ENCODE measurements at regions not wholly inside any gene's neighbourhood (a gene's known extent, or its start where the extent isn't known, plus 50 kb on each side); places are given as distances from the start of the nearest gene placed in this dataset.
"Not testable (repeated sequence)": the region's sequence is repeated elsewhere in the genome, so short reads cannot be mapped to it uniquely, and the experiment has no call there.

GRCh38 chr3:82201316-82201715 is 439.9 kb upstream of the GBE1 start:
- intact Hi-C loops (cut with micrococcal nuclease), result no loop called here
- Mint-ChIP-seq H3K27ac (no peak overlapping the region), H3K27me3 (ENCODE audit: insufficient read depth) (no peaks in the 10 kb centered on the region), H3K9me3 (peaks cover 7% of the 10 kb centered on the region), H3K4me3 (no peak overlapping the region), H3K36me3 (ENCODE audit: low read depth) (no peaks in the 10 kb centered on the region), H3K4me1 (ENCODE audit: low read depth) (no peaks in the 10 kb centered on the region)
- no peak for DNase-seq (ENCODE audit: low spot score)

GRCh38 chr3:82198009-82198408 is 436.6 kb upstream of the GBE1 start:
- no peaks in the 10 kb centered on the region for H3K36me3 Mint-ChIP-seq (ENCODE audit: low read depth)
- no peaks in the 10 kb centered on the region for H3K9me3 Mint-ChIP-seq
- no peaks in the 10 kb centered on the region for H3K4me1 Mint-ChIP-seq (ENCODE audit: low read depth)
- H3K4me3 Mint-ChIP-seq, result no peak overlapping the region
- no peak for DNase-seq (ENCODE audit: low spot score)
- H3K27me3 Mint-ChIP-seq (ENCODE audit: insufficient read depth), result no peaks in the 10 kb centered on the region
- H3K27ac Mint-ChIP-seq, result no peak overlapping the region
- intact Hi-C loops (cut with micrococcal nuclease), result no loop called here

- no peak overlapping the region for H3K4me3 Mint-ChIP-seq
- H3K36me3 Mint-ChIP-seq (ENCODE audit: low read depth), result no peaks in the 10 kb centered on the region
- no peak for DNase-seq (ENCODE audit: low spot score)
These were observed 435.2 kb upstream of the GBE1 start for GRCh38 chr3:82196645-82197044.

GRCh38 chr3:82194870-82195269 is 433.4 kb upstream of the GBE1 start:
- intact Hi-C loops (cut with micrococcal nuclease), result no loop called here
- Mint-ChIP-seq H3K36me3 (ENCODE audit: low read depth) (no peaks in the 10 kb centered on the region), H3K27ac (no peak overlapping the region), H3K27me3 (ENCODE audit: insufficient read depth) (no peaks in the 10 kb centered on the region), H3K9me3 (no peaks in the 10 kb centered on the region), H3K4me3 (no peak overlapping the region), H3K4me1 (ENCODE audit: low read depth) (no peaks in the 10 kb centered on the region)
- no peak for DNase-seq (ENCODE audit: low spot score)

More at GRCh38 chr3:82196645-82197044, 435.2 kb upstream of the GBE1 start:
- no peaks in the 10 kb centered on the region for H3K27me3 Mint-ChIP-seq (ENCODE audit: insufficient read depth)
- H3K9me3 Mint-ChIP-seq, result no peaks in the 10 kb centered on the region
- H3K27ac Mint-ChIP-seq, result no peak overlapping the region
- intact Hi-C loops (cut with micrococcal nuclease), result no loop called here
- H3K4me1 Mint-ChIP-seq (ENCODE audit: low read depth), result no peaks in the 10 kb centered on the region

- Mint-ChIP-seq H3K27ac (no peak overlapping the region), H3K4me1 (ENCODE audit: low read depth) (no peaks in the 10 kb centered on the region), H3K27me3 (ENCODE audit: insufficient read depth) (no peaks in the 10 kb centered on the region), H3K36me3 (ENCODE audit: low read depth) (no peaks in the 10 kb centered on the region), H3K4me3 (no peak overlapping the region), H3K9me3 (no peaks in the 10 kb centered on the region)
- no peak for DNase-seq (ENCODE audit: low spot score)
- intact Hi-C loops (cut with micrococcal nuclease), result no loop called here
These were observed 424.6 kb upstream of the GBE1 start for GRCh38 chr3:82186017-82186416.

- Mint-ChIP-seq H3K27me3 (ENCODE audit: insufficient read depth) (no peaks in the 10 kb centered on the region), H3K27ac (no peak overlapping the region), H3K9me3 (peaks cover 9% of the 10 kb centered on the region), H3K4me3 (no peak overlapping the region), H3K4me1 (ENCODE audit: low read depth) (no peaks in the 10 kb centered on the region), H3K36me3 (ENCODE audit: low read depth) (no peaks in the 10 kb centered on the region)
- intact Hi-C loops (cut with micrococcal nuclease), result no loop called here
- DNase-seq (ENCODE audit: low spot score), result no peak
These were observed 417.8 kb upstream of the GBE1 start for GRCh38 chr3:82179291-82179690.

- no peak overlapping the region for H3K27ac Mint-ChIP-seq
These were observed 416.8 kb upstream of the GBE1 start for GRCh38 chr3:82178291-82178690.

GRCh38 chr3:82177774-82178173 is 416.3 kb upstream of the GBE1 start:
- H3K27me3 Mint-ChIP-seq (ENCODE audit: insufficient read depth), result no peaks in the 10 kb centered on the region
- no peaks in the 10 kb centered on the region for H3K36me3 Mint-ChIP-seq (ENCODE audit: low read depth)
- H3K9me3 Mint-ChIP-seq, result peaks cover 9% of the 10 kb centered on the region
- no peak overlapping the region for H3K27ac Mint-ChIP-seq
- no peak for DNase-seq (ENCODE audit: low spot score)
- intact Hi-C loops (cut with micrococcal nuclease), result no loop called here
- H3K4me1 Mint-ChIP-seq (ENCODE audit: low read depth), result no peaks in the 10 kb centered on the region
- H3K4me3 Mint-ChIP-seq, result no peak overlapping the region

More at GRCh38 chr3:82178291-82178690, 416.8 kb upstream of the GBE1 start:
- no peaks in the 10 kb centered on the region for H3K4me1 Mint-ChIP-seq (ENCODE audit: low read depth)
- no peak for DNase-seq (ENCODE audit: low spot score)
- no peaks in the 10 kb centered on the region for H3K27me3 Mint-ChIP-seq (ENCODE audit: insufficient read depth)
- H3K4me3 Mint-ChIP-seq, result no peak overlapping the region
- no peaks in the 10 kb centered on the region for H3K36me3 Mint-ChIP-seq (ENCODE audit: low read depth)
- intact Hi-C loops (cut with micrococcal nuclease), result no loop called here
- H3K9me3 Mint-ChIP-seq, result peaks cover 9% of the 10 kb centered on the region

GRCh38 chr3:82165266-82165665 is 403.8 kb upstream of the GBE1 start:
- no peaks in the 10 kb centered on the region for H3K27me3 Mint-ChIP-seq (ENCODE audit: insufficient read depth)
- intact Hi-C loops (cut with micrococcal nuclease), result no loop called here
- no peaks in the 10 kb centered on the region for H3K36me3 Mint-ChIP-seq (ENCODE audit: low read depth)
- peaks cover 3% of the 10 kb centered on the region for H3K9me3 Mint-ChIP-seq
- H3K27ac Mint-ChIP-seq, result no peak overlapping the region
- no peak overlapping the region for H3K4me3 Mint-ChIP-seq
- H3K4me1 Mint-ChIP-seq (ENCODE audit: low read depth), result no peaks in the 10 kb centered on the region
- DNase-seq (ENCODE audit: low spot score), result no peak

GRCh38 chr3:82163907-82164520 is 402.6 kb upstream of the GBE1 start:
- no peak overlapping the region for H3K27ac Mint-ChIP-seq
- no peak for DNase-seq (ENCODE audit: low spot score)
- H3K4me3 Mint-ChIP-seq, result no peak overlapping the region
- H3K9me3 Mint-ChIP-seq, result peaks cover 3% of the 10 kb centered on the region
- no peaks in the 10 kb centered on the region for H3K36me3 Mint-ChIP-seq (ENCODE audit: low read depth)
- no peaks in the 10 kb centered on the region for H3K27me3 Mint-ChIP-seq (ENCODE audit: insufficient read depth)
- H3K4me1 Mint-ChIP-seq (ENCODE audit: low read depth), result no peaks in the 10 kb centered on the region
- intact Hi-C loops (cut with micrococcal nuclease), result no loop called here

GRCh38 chr3:82157952-82158351 is 396.5 kb upstream of the GBE1 start:
- no peak for DNase-seq (ENCODE audit: low spot score)
- Mint-ChIP-seq H3K4me1 (ENCODE audit: low read depth) (no peaks in the 10 kb centered on the region), H3K27ac (no peak overlapping the region), H3K4me3 (no peak overlapping the region), H3K36me3 (ENCODE audit: low read depth) (no peaks in the 10 kb centered on the region), H3K9me3 (no peaks in the 10 kb centered on the region), H3K27me3 (ENCODE audit: insufficient read depth) (no peaks in the 10 kb centered on the region)
- intact Hi-C loops (cut with micrococcal nuclease), result no loop called here

- H3K27me3 Mint-ChIP-seq (ENCODE audit: insufficient read depth); H3K4me3 Mint-ChIP-seq; H3K36me3 Mint-ChIP-seq (ENCODE audit: low read depth); DNase-seq (ENCODE audit: low spot score); H3K27ac Mint-ChIP-seq; H3K4me1 Mint-ChIP-seq (ENCODE audit: low read depth); H3K9me3 Mint-ChIP-seq; intact Hi-C loops (cut with micrococcal nuclease): not testable (repeated sequence)
These were observed 392.4 kb upstream of the GBE1 start for GRCh38 chr3:82153892-82154291.

GRCh38 chr3:82145742-82146141 is 384.3 kb upstream of the GBE1 start:
- intact Hi-C loops (cut with micrococcal nuclease), result no loop called here
- no peak for DNase-seq (ENCODE audit: low spot score)
- H3K4me1 Mint-ChIP-seq (ENCODE audit: low read depth), result no peaks in the 10 kb centered on the region
- H3K4me3 Mint-ChIP-seq, result no peak overlapping the region
- no peak overlapping the region for H3K27ac Mint-ChIP-seq
- H3K9me3 Mint-ChIP-seq, result no peaks in the 10 kb centered on the region
- H3K27me3 Mint-ChIP-seq (ENCODE audit: insufficient read depth), result no peaks in the 10 kb centered on the region
- no peaks in the 10 kb centered on the region for H3K36me3 Mint-ChIP-seq (ENCODE audit: low read depth)

GRCh38 chr3:82144811-82145210 is 383.4 kb upstream of the GBE1 start:
- Mint-ChIP-seq H3K36me3 (ENCODE audit: low read depth) (no peaks in the 10 kb centered on the region), H3K27me3 (ENCODE audit: insufficient read depth) (no peaks in the 10 kb centered on the region), H3K9me3 (no peaks in the 10 kb centered on the region), H3K4me1 (ENCODE audit: low read depth) (no peaks in the 10 kb centered on the region), H3K27ac (no peak overlapping the region), H3K4me3 (no peak overlapping the region)
- no peak for DNase-seq (ENCODE audit: low spot score)
- intact Hi-C loops (cut with micrococcal nuclease), result no loop called here
